Fibroblast of pulmonary artery (primary cell): ENCODE measurements at regions not wholly inside any gene's neighbourhood (a gene's known extent, or its start where the extent isn't known, plus 50 kb on each side); places are given as distances from the start of the nearest gene placed in this dataset.

Source experiments
- DNase-seq: peaks from one replicate; pipeline ENCODE4 v3.0.0-alpha.2; 2010; ENCODE audit warnings: low read depth
- H3K4me3 ChIP-seq: replicated peaks from 2 replicates; pipeline ENCODE4 v1.5.1; 2011; ENCODE audit warnings: low read depth, mild to moderate bottlenecking, control low read depth, low read length, moderate library complexity
- CTCF ChIP-seq: IDR thresholded peaks from 2 replicates; pipeline ENCODE4 v1.5.1; 2011; ENCODE audit warnings: mild to moderate bottlenecking, control low read depth, low read length, inconsistent platforms; ENCODE audit errors: missing control alignments

- H3K4me3 ChIP-seq, result no peak overlapping the region
- no peak for TF ChIP-seq CTCF
- DNase-seq, result no peak
These were observed 395.0 kb upstream of the USP24 start for GRCh38 chr1:55610203-55610602.

GRCh38 chr1:55609630-55610029 is 394.5 kb upstream of the USP24 start:
- TF ChIP-seq CTCF, result no peak
- H3K4me3 ChIP-seq, result no peak overlapping the region
- DNase-seq, result no peak

- TF ChIP-seq CTCF, result no peak
- H3K4me3 ChIP-seq, result no peak overlapping the region
- DNase-seq, result no peak
These were observed 390.0 kb upstream of the USP24 start for GRCh38 chr1:55605155-55605554.

DNA sequence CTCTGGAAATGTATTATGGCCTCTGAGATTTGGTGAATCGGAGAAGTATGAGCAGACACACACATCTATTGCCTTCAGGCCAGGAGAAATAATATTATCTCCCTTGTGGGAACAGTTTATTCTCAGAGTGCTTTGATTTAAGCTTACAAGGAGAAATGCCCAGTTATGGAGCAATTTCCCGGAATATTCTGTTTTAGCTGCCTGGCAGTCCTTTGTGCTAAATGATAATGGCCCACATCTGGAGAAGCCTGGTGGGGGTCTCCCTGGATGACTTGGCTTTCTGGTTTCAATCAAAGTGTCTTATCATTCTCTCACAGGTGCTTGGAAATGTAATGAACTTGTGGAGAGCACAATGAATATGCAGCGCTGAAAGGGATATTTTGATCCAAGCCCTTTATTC is 389.6 kb upstream of the USP24 start:
- no peak for TF ChIP-seq CTCF
- peak; percentile 29 for DNase-seq
- no peak overlapping the region for H3K4me3 ChIP-seq

GRCh38 chr1:55604179-55604578 is 389.0 kb upstream of the USP24 start:
- TF ChIP-seq CTCF, result no peak
- DNase-seq, result no peak

DNA sequence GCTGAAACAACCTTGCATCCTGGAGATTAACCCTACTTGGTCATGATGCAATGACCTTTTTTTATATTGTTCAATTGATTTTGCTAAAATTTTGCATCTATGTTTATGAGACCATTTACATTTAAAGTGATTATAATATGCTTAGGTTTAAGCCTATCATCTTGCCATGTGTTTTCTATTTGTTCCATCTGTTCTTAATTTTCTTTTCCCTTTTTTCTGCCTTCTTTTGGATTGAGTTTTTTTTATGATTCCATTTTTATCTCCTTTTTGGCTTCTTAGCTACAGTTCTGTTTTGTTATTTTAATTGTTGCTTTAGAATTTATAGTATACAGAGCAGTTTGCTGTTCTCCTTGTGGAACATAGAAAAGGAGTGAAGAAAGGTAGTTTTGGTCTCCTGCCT is 385.1 kb upstream of the USP24 start:
- no peak overlapping the region for H3K4me3 ChIP-seq
- DNase-seq, result no peak
- no peak for TF ChIP-seq CTCF

More at GRCh38 chr1:55604179-55604578, 389.0 kb upstream of the USP24 start:
- H3K4me3 ChIP-seq, result no peak overlapping the region

DNA sequence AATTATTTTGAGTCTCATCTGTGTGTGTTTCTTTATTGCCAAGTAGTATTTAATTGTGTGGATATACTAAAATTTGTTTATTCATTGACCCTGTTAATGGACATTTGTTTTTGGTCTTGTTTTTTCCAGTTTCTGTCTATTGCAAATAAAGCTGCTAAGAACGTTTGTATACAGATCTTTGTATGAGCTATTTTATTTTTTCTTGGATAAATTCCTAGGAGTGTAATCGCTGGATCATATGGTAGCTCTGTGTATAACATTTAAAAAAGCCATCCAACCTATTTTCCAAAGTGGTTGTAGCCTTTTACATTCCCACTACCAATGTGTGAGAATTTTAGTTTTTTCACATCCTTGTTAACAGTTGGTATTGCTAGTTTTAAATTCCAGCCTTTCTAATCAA is 382.7 kb upstream of the USP24 start:
- TF ChIP-seq CTCF, result no peak
- H3K4me3 ChIP-seq, result no peak overlapping the region
- no peak for DNase-seq
